PC-3 (cell line): ENCODE measurements at regions not wholly inside any gene's neighbourhood (a gene's known extent, or its start where the extent isn't known, plus 50 kb on each side); places are given as distances from the start of the nearest gene placed in this dataset.

Experiments
- EZH2 ChIP-seq: fragments of 300-600 bp; sonication (generic); IDR thresholded peaks from one replicate; pipeline ENCODE4 v1.6.1; 2017; ENCODE audit warnings: antibody characterized with exemption, mild to moderate bottlenecking, low read length; ENCODE audit not compliant: unreplicated experiment
- TF ChIP-seq, protein P1 (sequence below): fragments of 300-600 bp; sonication (generic); conservative IDR thresholded peaks from 2 replicates; pipeline ENCODE4 v1.5.1; 2017; ENCODE audit warnings: antibody characterized with exemption, low read depth, mild to moderate bottlenecking, low read length

GRCh38 chr3:81308306-81308705 is 453.1 kb downstream of the GBE1 start:
- TF ChIP-seq, protein P1, sequence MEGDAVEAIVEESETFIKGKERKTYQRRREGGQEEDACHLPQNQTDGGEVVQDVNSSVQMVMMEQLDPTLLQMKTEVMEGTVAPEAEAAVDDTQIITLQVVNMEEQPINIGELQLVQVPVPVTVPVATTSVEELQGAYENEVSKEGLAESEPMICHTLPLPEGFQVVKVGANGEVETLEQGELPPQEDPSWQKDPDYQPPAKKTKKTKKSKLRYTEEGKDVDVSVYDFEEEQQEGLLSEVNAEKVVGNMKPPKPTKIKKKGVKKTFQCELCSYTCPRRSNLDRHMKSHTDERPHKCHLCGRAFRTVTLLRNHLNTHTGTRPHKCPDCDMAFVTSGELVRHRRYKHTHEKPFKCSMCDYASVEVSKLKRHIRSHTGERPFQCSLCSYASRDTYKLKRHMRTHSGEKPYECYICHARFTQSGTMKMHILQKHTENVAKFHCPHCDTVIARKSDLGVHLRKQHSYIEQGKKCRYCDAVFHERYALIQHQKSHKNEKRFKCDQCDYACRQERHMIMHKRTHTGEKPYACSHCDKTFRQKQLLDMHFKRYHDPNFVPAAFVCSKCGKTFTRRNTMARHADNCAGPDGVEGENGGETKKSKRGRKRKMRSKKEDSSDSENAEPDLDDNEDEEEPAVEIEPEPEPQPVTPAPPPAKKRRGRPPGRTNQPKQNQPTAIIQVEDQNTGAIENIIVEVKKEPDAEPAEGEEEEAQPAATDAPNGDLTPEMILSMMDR, result no peak
- no peak for TF ChIP-seq EZH2
